Stimulated activated CD4-positive, alpha-beta T cell treated with anti-CD3 and anti-CD28 coated beads, Interleukin-12 subunit alpha, Interleukin-12 subunit beta, amount 100 ng/mL, for 48 hours (primary cell): ENCODE measurements at regions not wholly inside any gene's neighbourhood (a gene's known extent, or its start where the extent isn't known, plus 50 kb on each side); places are given as distances from the start of the nearest gene placed in this dataset.

ENCODE experiments used
- DNase-seq, 3 donors: peaks; one replicate each; pipeline ENCODE4 v3.0.0-alpha.2; 2020; ENCODE audit warnings: low read depth in 2 of 3, low spot score in 1 of 3

GRCh38 chr1:185646202-185646683 is 87.9 kb upstream of the HMCN1 start:
- DNase-seq, result no peak

- DNase-seq, result no peak
Measured at GRCh38 chr1:185645686-185646085, 88.5 kb upstream of the HMCN1 start.

GRCh38 chr1:185645162-185645640 is 89.0 kb upstream of the HMCN1 start:
- no peak for DNase-seq

- no peak for DNase-seq
Measured at GRCh38 chr1:185644531-185644930, 89.7 kb upstream of the HMCN1 start.

- DNase-seq, result peak; percentile 4 to 35 (median 21)
Measured at GRCh38 chr1:185636848-185637247, 97.3 kb upstream of the HMCN1 start.

- DNase-seq, result no peak
Measured at GRCh38 chr1:185634704-185635103, 99.5 kb upstream of the HMCN1 start.

GRCh38 chr1:185632659-185633423 is 101.3 kb upstream of the HMCN1 start:
- DNase-seq, result no peak

- DNase-seq, result no peak
Measured at GRCh38 chr1:185631843-185632242, 102.3 kb upstream of the HMCN1 start.

- DNase-seq, result no peak
Measured at GRCh38 chr1:185627761-185628501, 106.3 kb upstream of the HMCN1 start.

GRCh38 chr1:185627171-185627570 is 107.0 kb upstream of the HMCN1 start:
- no peak for DNase-seq

GRCh38 chr1:185626344-185626743 is 107.8 kb upstream of the HMCN1 start:
- DNase-seq, result no peak

GRCh38 chr1:185610954-185611353 is 123.2 kb upstream of the HMCN1 start:
- DNase-seq, result no peak

- no peak for DNase-seq
Measured at GRCh38 chr1:185608177-185608576, 126.0 kb upstream of the HMCN1 start.

GRCh38 chr1:185603158-185603557 is 131.0 kb upstream of the HMCN1 start:
- no peak for DNase-seq

- no peak for DNase-seq
Measured at GRCh38 chr1:185601189-185601588, 133.0 kb upstream of the HMCN1 start.

- DNase-seq, result no peak
Measured at GRCh38 chr1:185600641-185601040, 133.6 kb upstream of the HMCN1 start.

GRCh38 chr1:185598332-185598731 is 135.9 kb upstream of the HMCN1 start:
- no peak for DNase-seq

GRCh38 chr1:185595835-185596667 is 138.1 kb upstream of the HMCN1 start:
- DNase-seq, result peak; percentile 9 to 48 (median 21)

- DNase-seq, result no peak
Measured at GRCh38 chr1:185594786-185595410, 139.3 kb upstream of the HMCN1 start.

- DNase-seq, result no peak
Measured at GRCh38 chr1:185593271-185593670, 140.9 kb upstream of the HMCN1 start.

GRCh38 chr1:185585770-185586169 is 148.4 kb upstream of the HMCN1 start:
- DNase-seq, result no peak
